ENCODE measurements at regions not wholly inside any gene's neighbourhood (a gene's known extent, or its start where the extent isn't known, plus 50 kb on each side); places are given as distances from the start of the nearest gene placed in this dataset.

- TF ChIP-seq CTCF (IDR thresholded peaks at IDR 0.05) (no peak), POLR2A (IDR thresholded peaks at IDR 0.05) (no peak)
These were observed 192.4 kb upstream of the RORA start for GRCh38 chr15:61421470-61421869.
